ENCODE measurements at regions not wholly inside any gene's neighbourhood (a gene's known extent, or its start where the extent isn't known, plus 50 kb on each side); places are given as distances from the start of the nearest gene placed in this dataset.
"Not testable (repeated sequence)": the region's sequence is repeated elsewhere in the genome, so short reads cannot be mapped to it uniquely, and the experiment has no call there.

DNA sequence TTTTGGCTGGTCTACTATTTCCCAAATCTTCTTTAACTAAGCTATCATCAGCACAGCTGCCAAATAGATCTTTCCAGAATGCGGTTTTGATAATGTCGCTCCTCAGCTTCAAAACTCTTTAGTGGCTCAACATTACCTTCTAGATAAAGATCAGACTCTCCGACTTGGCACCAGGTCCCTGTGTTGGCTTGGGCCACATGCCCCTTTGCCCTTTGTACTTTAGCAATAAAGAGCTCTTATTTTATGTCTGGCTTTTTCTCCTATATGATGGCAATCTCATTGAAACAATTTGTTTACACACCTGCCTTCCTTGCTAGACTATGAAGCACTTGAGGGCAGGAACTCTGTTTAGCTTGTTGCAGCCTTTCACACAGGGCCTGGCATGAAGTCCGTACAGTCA is 128.9 kb upstream of the GATA6 start:
- DNase-seq (ENCODE audit: low read depth in 2 of 2), result no peak

DNA sequence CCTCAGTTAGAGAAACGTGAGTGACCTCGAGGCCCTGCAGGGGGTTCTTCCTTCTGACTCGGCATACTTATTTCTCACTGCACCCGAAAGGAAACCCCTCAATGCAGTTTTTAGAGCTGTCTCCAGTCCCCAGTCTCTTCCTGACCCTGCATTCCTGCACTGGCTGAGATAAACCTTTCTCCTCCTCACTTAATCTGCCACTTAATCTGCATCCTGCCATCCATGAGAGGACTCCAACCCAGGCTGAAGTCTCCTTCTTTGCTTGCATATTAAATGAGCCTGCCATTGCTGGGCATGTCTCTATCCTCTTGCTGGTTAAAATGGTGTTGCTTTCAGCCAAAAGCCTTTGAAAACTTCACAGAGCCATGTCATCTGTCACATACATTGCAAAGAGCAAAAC is 125.6 kb upstream of the GATA6 start:
- DNase-seq (ENCODE audit: low read depth in 2 of 2), result no peak

- no peak for DNase-seq (ENCODE audit: low read depth in 2 of 2)
Observed at GRCh38 chr18:22044474-22045220, 124.7 kb upstream of the GATA6 start.

GRCh38 chr18:22045221-22045918 is 124.0 kb upstream of the GATA6 start:
- no peak for DNase-seq (ENCODE audit: low read depth in 2 of 2)

DNA sequence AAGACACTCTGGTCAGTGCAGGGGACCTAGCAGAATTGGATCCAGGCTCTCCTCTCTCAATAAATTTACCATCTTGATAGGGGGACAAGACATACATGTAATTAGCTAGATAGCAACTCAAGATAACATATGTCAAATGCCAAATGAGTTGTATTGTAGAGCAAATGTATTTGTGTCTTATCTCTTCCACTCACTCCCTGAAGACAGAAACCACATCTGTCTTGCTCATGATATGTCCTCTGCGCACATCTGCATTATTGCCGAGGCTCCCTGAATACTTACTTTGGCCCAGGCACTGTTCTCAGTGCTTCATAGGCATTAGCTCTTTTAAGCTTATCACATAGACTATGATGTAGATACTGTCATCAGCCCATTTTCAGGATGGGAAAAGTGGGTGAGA is 122.9 kb upstream of the GATA6 start:
- DNase-seq (ENCODE audit: low read depth in 2 of 2), result no peak

DNA sequence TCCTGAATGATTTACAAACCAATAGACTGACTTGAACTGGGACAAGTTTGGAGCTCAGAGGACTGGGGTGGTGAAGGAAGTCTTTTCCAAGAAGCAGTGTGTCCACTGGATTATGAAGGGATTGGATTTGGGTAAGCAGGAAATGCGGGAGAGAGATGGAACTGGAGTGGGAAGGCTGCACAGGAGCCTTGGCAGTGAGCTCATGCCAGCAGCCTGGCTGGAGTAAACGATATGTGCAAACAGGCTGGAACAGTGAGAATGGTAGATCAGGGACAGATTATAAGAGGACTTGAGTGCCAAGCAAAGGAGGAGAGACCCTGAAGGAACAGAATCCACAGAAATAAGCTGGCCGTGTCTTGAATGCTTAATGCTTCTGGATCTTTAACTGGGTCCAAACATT is 121.9 kb upstream of the GATA6 start:
- DNase-seq (ENCODE audit: low read depth in 2 of 2), result no peak

- no peak for DNase-seq (ENCODE audit: low read depth in 2 of 2)
Observed at GRCh38 chr18:22048221-22048620, 121.2 kb upstream of the GATA6 start.

DNA sequence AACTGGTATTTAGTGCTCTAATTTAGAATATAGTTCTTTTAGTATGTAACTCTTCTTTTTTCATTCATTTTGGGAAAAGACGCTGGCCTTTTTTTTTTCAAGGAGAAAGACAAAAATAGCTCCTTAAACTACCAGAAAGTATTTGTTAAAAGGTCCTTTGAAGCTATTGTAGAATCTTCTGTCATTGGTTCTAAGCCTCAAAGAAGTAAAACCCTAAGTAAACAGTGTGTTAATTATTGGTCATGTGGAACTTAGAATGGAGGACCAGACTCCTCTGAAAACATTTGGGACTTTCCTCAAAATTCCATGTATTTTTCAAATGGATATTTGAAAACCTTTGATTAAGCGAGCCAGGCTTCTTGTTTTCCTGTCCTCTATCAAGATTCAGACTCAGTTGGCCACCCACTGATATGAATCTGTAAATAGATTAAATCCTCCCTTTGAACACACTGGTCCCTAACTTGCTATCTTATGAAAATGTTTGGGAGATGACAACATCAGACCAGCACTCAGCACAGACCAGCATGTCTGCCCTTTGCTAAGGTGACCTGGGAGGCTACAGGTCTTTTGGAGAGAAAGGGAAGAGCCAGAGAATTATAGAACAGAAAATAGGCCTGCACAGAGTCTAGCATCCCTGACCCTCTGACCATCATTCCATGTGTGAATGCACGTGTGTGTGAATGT is 120.3 kb upstream of the GATA6 start:
- DNase-seq (ENCODE audit: low read depth in 2 of 2), result no peak

DNA sequence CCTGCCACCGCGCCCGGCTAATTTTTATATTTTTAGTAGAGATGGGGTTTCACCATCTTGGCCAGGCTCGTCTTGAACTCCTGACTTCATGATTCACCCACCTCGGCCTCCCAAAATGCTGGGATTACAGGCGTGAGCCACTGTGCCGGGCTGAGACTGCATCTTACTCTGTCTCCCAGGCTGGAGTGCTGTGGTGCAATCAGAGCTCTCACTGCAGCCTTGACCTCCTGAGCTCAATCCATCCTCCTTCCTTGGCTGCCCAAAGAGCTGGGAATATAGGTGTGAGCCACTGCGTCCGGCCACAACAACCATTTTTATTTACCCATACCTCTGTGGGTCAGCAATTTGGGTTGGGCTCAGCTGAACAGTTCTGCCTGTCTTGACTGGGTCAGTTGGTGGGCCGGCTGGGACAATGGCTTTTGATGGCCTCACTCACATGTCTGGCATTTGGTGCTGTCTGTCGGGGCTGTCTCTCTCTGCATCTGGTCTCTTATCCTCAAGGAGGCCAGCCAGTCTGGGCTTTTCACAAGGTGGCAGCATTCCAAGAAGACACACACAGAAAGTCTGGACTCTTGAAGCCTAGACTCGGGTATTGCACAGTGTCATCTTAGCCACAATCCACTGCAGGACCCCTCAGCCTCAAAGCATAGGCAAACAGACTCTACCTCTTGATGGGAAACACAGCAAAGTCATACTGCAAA is 116.8 kb upstream of the GATA6 start:
- DNase-seq (ENCODE audit: low read depth in 2 of 2), result no peak

DNA sequence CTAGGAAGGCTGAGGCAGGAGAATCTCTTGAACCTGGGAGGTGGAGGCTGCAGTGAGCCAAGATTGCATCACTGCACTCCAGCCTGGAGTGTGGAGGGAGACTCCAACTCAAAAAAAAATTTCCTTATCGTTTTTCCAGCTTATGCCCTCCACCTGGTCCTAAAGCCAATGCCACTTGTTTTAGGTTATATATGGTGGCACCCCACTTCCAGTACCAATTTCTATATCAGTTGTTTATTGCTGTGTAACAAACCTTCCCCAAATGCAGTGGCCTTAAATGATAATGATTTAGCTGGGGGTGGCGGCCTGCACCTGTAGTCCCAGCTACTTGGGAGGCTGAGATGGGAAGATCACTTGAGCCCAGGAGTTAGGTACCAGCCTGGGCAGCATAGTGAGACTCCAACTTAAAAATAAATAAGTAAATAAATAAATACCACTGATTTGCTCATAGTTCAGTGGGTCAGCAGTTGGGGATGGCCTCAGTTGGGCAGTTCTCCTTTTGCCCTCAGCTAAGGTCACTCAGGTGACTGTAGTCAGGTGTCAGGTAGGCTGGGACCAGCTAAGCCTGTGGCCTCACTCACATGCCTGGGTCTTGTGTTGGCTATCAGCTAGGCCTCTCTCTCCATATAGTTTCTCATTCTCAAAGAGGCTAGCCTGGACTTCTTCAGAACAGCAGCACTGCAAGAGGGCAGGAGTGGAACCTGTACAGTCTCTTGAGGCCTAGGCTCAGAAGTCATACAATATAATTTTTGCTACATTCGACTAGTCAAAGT is 113.7 kb upstream of the GATA6 start:
- no peak for DNase-seq (ENCODE audit: low read depth in 2 of 2)

DNA sequence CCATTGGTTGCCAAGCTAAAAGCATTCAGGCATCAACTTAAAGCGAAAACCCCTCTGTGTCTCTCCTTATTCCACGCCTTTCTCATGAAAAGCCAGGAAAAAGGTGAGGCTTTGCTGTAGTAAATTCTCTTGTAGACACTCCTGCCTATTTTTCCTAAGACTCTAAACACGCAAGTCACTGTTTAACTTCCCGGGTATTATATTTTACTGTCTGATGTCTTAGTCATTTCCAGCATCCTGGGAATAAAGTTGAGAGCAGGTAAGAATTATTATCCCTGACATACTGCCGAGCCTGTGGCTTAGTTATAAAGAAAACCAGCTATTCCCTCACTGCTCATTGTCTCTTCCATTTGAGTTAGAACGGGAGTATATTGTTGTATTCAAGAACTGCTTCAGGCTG is 112.4 kb upstream of the GATA6 start:
- DNase-seq (ENCODE audit: low read depth in 2 of 2), result no peak

DNA sequence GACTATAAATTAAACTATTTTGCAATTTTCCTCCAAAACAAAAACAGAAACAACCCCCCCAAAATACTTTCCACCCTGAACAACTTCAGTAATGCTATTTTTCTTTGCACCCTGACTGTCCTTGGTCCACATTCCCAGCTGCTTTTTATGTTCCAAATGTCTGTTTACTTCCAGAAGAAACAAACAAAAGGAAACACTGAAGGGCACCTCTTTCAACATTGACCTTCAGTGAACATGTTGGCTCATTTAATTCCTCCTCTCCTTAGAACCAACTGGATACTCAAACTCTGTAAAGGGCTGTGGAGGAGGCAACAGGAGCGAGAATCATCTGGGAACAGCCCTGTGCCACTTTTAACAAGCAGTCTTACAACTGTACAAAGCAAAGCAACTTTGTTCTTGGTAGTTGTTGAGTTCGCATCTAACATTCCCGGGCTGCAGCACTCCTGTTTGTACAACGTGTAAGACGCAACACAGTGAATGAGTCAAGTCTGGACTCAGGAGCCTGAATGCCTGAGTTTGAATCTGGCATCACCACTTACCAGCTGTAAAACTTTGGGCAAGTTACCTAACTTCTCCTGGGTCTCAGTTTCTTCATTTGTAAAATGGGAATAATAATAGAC is 111.4 kb upstream of the GATA6 start:
- no peak for DNase-seq (ENCODE audit: low read depth in 2 of 2)

- no peak for DNase-seq (ENCODE audit: low read depth in 2 of 2)
Observed at GRCh38 chr18:22060361-22060760, 109.0 kb upstream of the GATA6 start.

DNA sequence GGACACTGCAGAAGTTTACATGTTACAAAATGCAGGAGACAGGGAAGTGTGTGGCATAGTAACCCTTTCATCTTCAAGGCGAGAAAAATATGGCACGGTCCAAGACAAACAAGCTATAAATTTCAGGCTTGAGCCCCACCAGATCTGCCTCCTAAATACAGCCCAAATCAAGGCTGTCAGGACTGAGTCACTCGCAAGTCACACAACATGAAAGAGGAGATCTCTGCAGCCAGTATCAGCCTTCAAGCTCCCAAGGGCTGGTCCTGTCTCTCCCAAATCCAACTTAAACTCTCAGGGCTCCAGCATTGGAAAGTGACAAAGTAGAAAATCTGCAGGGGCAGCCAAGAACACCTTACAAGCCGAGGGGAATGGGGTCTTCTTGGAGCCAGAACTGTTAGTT is 106.3 kb upstream of the GATA6 start:
- no peak for DNase-seq (ENCODE audit: low read depth in 2 of 2)

DNA sequence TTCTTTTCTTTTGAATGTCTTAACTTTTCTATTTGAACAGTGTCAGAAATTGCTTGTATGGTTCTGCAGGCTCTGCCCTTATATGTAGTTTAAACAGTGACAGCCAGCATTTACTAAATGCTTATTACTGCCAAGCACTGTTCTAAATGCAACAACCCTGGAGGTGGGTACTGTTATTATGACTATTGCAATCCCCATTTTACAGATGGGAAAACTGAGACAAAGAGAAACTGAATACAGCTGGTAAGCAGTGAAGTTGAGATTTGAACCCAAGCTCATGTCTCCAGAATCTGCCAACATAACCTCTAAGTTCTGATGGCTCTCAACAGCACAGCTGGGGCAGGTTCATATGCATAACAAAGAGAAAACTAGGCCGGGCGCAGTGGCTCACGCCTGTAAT is 105.7 kb upstream of the GATA6 start:
- no peak for DNase-seq (ENCODE audit: low read depth in 2 of 2)

DNA sequence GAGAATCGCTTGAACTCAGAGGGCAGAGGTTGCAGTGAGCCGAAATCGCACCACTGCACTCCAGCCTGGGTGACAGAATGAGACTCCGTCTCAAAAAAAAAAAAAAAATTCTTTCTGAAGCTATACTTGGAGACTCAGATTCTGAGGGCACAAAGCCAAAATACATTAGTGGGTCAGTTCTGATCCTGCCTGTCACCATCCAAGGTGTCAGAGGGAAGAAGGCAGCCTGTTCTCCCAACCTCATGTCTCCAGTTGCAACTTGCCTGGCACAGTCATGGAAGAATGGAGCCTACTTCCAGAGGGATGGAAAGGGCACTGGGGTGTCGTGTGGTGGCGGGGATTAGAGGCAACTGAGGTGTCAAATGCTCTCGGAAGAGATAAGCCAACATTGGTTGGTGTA is 104.8 kb upstream of the GATA6 start:
- no peak for DNase-seq (ENCODE audit: low read depth in 2 of 2)

DNA sequence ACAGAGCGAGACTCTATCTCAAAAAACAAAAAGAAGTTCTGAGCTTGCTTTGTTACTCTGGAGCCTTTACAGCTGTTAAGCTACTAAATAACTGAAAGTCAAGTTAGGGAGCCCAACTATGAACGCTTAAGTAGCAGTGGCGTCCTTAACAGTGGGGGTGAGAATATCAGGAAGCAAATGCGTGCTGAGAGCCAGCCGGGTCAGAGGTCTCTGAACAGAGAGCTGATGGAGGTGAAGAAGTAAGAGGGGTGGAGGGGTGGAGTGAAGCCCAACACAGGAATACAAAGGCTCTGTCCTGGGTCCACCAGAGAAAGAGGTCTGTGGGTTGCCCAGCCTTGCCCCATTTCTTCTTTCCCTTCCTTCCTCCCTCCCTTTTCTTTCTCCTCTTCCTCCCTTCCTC is 104.1 kb upstream of the GATA6 start:
- no peak for DNase-seq (ENCODE audit: low read depth in 2 of 2)

DNA sequence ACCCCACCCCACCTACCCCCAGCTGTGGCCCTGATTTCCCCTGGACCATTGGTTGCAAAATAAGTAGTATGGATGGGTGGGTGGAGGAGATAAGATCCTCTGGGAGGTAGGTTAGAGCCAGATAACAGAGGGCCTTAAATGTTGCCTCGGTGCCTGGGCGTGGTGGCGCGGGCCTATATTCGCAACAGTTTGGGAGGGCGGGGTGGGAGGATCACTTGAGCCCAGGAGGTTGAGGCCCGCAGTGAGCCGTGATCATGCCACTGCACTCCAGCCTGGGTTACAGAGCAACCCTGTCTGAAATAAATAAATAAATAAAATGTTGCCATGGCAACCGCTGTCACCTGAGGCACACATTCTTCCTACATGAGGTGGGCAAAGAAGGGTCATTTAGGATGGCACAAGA is 103.3 kb upstream of the GATA6 start:
- no peak for DNase-seq (ENCODE audit: low read depth in 2 of 2)

GRCh38 chr18:22067109-22067508 is 102.3 kb upstream of the GATA6 start:
- DNase-seq (ENCODE audit: low read depth in 2 of 2), result no peak

- no peak for DNase-seq (ENCODE audit: low read depth in 2 of 2)
Observed at GRCh38 chr18:22067682-22068081, 101.7 kb upstream of the GATA6 start.

- DNase-seq (ENCODE audit: low read depth in 2 of 2), result not testable (repeated sequence)
Observed at GRCh38 chr18:22068784-22069183, 100.6 kb upstream of the GATA6 start.
